Nephron progenitor cell (in vitro differentiated cells): ENCODE measurements at regions not wholly inside any gene's neighbourhood (a gene's known extent, or its start where the extent isn't known, plus 50 kb on each side); places are given as distances from the start of the nearest gene placed in this dataset.

Source experiments
- DNase-seq: peaks from one replicate; pipeline ENCODE4 v3.0.0; 2021
- H3K27ac Mint-ChIP-seq: 2 replicates; pipeline ENCODE4 v1.8.0; 2021; ENCODE audit warnings: mild to moderate bottlenecking, moderate library complexity, mixed read lengths
- H3K27me3 Mint-ChIP-seq: 2 replicates; pipeline ENCODE4 v1.8.0; 2021; ENCODE audit warnings: mild to moderate bottlenecking, low read depth, mixed read lengths; ENCODE audit not compliant: poor library complexity
- H3K36me3 Mint-ChIP-seq: 2 replicates; pipeline ENCODE4 v1.8.0; 2021; ENCODE audit warnings: low read depth, mixed read lengths
- H3K4me1 Mint-ChIP-seq: 2 replicates; pipeline ENCODE4 v1.8.0; 2021; ENCODE audit warnings: mixed read lengths
- H3K4me3 Mint-ChIP-seq: 2 replicates; pipeline ENCODE4 v1.8.0; 2021; ENCODE audit warnings: mild to moderate bottlenecking, moderate library complexity, mixed read lengths
- H3K9me3 Mint-ChIP-seq: 2 replicates; pipeline ENCODE4 v1.8.0; 2021; ENCODE audit warnings: mild to moderate bottlenecking, moderate library complexity, mixed read lengths
- TF ChIP-seq, protein P1 (sequence below): fragments of 200-600 bp; sonication (generic); IDR thresholded peaks from 2 replicates; pipeline ENCODE4 v1.5.0; 2021; ENCODE audit warnings: antibody characterized with exemption

DNA sequence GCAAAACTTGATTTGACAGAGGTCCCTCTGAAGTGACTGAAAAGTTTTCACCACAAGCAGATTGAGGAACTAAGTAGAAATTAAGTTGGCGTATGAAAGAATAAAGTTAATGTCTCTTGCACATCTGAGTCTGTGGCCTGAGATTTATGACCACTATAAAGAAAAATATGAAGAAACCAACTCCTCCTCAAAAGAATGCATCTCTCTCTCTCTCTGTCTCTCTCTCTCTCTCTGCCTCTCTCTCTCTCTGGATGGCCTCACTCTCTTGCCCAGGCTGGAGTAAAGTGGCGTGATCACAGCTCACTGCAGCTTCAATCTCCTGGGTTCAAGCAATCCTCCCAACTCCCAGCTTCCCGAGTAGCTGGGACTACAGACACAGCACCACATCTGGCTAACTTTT, 55.2 kb downstream of the RPL22L1 start:
- no peaks in the 10 kb centered on the region for H3K9me3 Mint-ChIP-seq
- peaks cover 44% of the 10 kb centered on the region for H3K4me1 Mint-ChIP-seq
- TF ChIP-seq, protein P1, sequence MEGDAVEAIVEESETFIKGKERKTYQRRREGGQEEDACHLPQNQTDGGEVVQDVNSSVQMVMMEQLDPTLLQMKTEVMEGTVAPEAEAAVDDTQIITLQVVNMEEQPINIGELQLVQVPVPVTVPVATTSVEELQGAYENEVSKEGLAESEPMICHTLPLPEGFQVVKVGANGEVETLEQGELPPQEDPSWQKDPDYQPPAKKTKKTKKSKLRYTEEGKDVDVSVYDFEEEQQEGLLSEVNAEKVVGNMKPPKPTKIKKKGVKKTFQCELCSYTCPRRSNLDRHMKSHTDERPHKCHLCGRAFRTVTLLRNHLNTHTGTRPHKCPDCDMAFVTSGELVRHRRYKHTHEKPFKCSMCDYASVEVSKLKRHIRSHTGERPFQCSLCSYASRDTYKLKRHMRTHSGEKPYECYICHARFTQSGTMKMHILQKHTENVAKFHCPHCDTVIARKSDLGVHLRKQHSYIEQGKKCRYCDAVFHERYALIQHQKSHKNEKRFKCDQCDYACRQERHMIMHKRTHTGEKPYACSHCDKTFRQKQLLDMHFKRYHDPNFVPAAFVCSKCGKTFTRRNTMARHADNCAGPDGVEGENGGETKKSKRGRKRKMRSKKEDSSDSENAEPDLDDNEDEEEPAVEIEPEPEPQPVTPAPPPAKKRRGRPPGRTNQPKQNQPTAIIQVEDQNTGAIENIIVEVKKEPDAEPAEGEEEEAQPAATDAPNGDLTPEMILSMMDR, result no peak
- peaks cover 4% of the 10 kb centered on the region for H3K27me3 Mint-ChIP-seq
- H3K27ac Mint-ChIP-seq, result no peak overlapping the region
- no peak for DNase-seq
- no peaks in the 10 kb centered on the region for H3K36me3 Mint-ChIP-seq
- no peak overlapping the region for H3K4me3 Mint-ChIP-seq

DNA sequence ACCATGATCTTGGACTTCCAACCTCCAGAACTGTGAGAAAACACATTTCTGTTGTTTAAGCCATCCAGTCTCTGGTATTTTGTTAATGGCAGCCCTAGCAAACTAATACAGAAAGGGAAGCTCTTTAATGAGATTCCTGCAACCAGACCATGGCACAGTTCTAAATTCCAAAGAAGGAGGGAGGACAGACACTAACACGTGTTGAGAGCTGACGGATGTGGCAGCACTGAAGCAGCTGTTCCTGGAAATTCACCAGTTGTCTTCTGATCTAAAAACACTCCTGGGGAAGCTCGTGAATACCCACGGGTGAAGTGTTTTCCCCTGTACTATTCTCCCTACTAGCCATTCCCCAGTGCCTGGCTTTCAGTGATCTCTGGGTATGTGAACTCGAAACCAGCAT, 56.7 kb downstream of the RPL22L1 start:
- peaks cover 4% of the 10 kb centered on the region for H3K27me3 Mint-ChIP-seq
- H3K36me3 Mint-ChIP-seq, result no peaks in the 10 kb centered on the region
- no peak overlapping the region for H3K4me3 Mint-ChIP-seq
- DNase-seq, result no peak
- peaks cover 1% of the 10 kb centered on the region for H3K9me3 Mint-ChIP-seq
- peaks cover 45% of the 10 kb centered on the region for H3K4me1 Mint-ChIP-seq
- TF ChIP-seq, protein P1, result no peak
- no peak overlapping the region for H3K27ac Mint-ChIP-seq

DNA sequence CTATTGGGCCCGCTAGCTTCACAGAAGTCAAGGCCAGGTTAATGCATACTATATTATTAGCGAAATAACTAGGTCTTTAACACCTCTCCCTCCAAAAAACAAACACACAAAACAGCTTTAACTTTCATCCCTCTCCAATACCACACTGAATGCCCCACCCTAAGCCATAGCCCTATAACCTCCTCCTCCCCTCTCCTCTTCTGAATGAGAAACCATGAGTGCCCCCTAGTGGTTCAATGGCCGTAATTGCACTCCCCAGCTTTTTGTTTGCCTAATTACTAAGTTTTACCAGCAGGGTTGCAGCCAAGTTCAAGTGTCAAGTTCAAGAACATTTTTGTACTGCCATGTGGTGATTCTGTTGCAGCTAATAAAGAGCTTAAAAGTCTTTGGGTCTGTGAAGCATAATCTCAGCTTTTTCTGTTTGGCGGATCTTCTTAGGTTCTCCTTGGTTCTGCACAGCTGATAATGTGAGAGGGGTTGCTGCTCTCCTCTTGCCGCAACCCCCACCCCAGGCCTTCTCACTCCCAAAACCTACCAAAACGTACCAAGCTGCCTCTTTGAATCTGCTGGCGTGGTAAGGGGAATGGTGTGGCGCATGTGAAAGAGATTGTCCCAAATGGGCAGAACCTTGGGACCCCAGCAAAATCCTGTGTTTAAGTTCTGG, 57.9 kb downstream of the RPL22L1 start:
- no peak overlapping the region for H3K4me3 Mint-ChIP-seq
- peaks cover 45% of the 10 kb centered on the region for H3K4me1 Mint-ChIP-seq
- no peaks in the 10 kb centered on the region for H3K36me3 Mint-ChIP-seq
- peaks cover 4% of the 10 kb centered on the region for H3K27me3 Mint-ChIP-seq
- TF ChIP-seq, protein P1, result peak; percentile 90
- H3K27ac Mint-ChIP-seq, result no peak overlapping the region
- H3K9me3 Mint-ChIP-seq, result peaks cover 4% of the 10 kb centered on the region
- DNase-seq, result peak; percentile 71

DNA sequence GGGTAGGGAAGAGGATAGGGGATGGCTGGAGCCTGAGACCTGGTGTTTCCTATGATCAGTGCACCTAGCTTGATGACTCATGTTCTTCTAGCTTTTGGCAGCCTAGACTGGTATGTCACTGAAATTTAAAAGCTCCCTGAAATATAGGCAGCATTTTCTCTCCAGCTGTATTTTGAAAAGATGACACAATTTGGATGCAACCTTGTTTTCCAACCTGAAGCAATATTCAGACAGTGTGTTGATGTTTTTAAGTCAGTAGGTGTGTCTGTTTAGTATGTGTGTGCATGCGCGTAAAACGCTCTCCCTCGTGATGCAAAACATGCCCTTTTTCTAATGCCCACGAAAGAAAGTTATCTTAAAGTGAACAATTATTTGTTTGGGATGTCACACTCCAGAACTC, 58.5 kb downstream of the RPL22L1 start:
- Mint-ChIP-seq H3K9me3 (peaks cover 9% of the 10 kb centered on the region), H3K27me3 (peaks cover 4% of the 10 kb centered on the region), H3K4me1 (peaks cover 45% of the 10 kb centered on the region), H3K36me3 (no peaks in the 10 kb centered on the region), H3K4me3 (no peak overlapping the region), H3K27ac (no peak overlapping the region)
- TF ChIP-seq, protein P1, result no peak
- no peak for DNase-seq

DNA sequence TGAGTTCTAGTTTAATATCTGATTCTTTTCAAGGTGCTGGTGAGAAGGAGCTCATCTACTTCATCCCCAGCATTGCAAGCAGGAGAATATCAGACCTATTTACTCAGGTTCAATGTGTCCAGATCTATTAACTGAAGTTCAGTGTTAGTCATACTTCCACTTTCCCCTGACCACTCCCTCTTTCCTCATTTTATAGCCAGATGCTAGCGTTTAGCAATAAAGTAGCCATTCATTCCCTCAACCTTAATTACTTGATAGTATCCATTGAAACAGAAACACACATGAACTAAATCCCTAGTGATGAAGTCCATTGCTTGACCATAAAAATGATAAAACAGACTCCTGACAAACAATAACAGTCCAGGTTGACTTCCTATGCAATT, 60.0 kb downstream of the RPL22L1 start:
- TF ChIP-seq, protein P1, result no peak
- Mint-ChIP-seq H3K9me3 (peaks cover 15% of the 10 kb centered on the region), H3K36me3 (no peaks in the 10 kb centered on the region), H3K4me3 (no peak overlapping the region), H3K27me3 (peaks cover 4% of the 10 kb centered on the region), H3K4me1 (peaks cover 37% of the 10 kb centered on the region), H3K27ac (no peak overlapping the region)
- DNase-seq, result no peak
